H1 (cell line): ENCODE measurements at regions not wholly inside any gene's neighbourhood (a gene's known extent, or its start where the extent isn't known, plus 50 kb on each side); places are given as distances from the start of the nearest gene placed in this dataset.

ENCODE experiments used
- CTCF ChIA-PET: fragments of 300-600 bp; sonication (Branson Sonifier 250); formaldehyde crosslinking; loops from one replicate; lab custom pipeline; 2021; ENCODE audit not compliant: partially characterized antibody; lab: Charles Lee
- POLR2A ChIA-PET: fragments of 300-600 bp; sonication (Branson Sonifier 250); formaldehyde crosslinking; loops from one replicate; lab custom pipeline; 2021; ENCODE audit warnings: inconsistent platforms; ENCODE audit not compliant: partially characterized antibody; lab: Charles Lee
- DNase-seq, 2 experiments: peaks; one replicate each; pipeline versions ENCODE4 v3.0.0 to v3.0.0-alpha.2; 2010 to 2022; ENCODE audit warnings: low spot score in 2 of 2, low read depth in 1 of 2, mixed read lengths in 1 of 2
- FAIRE-seq: peaks from 2 replicates; lab custom pipeline; 2011; peaks lifted over from hg19 to GRCh38; lab: Jason Lieb, UNC
- H2AFZ ChIP-seq: 2 replicates; pipeline ENCODE4 v1.8.1; 2012; ENCODE audit warnings: low read length, inconsistent platforms
- H2AK5ac ChIP-seq: 2 replicates; pipeline ENCODE4 v1.6.1; 2013; ENCODE audit warnings: low read depth, low read length
- H2BK120ac ChIP-seq: replicated peaks from 2 replicates; pipeline ENCODE3; 2013; ENCODE audit warnings: low read depth, low read length, inconsistent platforms
- H2BK12ac ChIP-seq: 2 replicates; pipeline ENCODE4 v1.6.1; 2013; ENCODE audit warnings: low read depth, low read length
- H2BK15ac ChIP-seq: 2 replicates; pipeline ENCODE4 v1.6.1; 2013; ENCODE audit warnings: low read length
- H2BK20ac ChIP-seq: 2 replicates; pipeline ENCODE4 v1.6.1; 2013; ENCODE audit warnings: low read length
- H2BK5ac ChIP-seq: 2 replicates; pipeline ENCODE4 v1.6.1; 2013; ENCODE audit warnings: low read depth, low read length
- H3K14ac ChIP-seq: 2 replicates; pipeline ENCODE4 v1.6.1; 2013; ENCODE audit warnings: inconsistent platforms; ENCODE audit not compliant: insufficient read length
- H3K18ac ChIP-seq: 2 replicates; pipeline ENCODE4 v1.6.1; 2013; ENCODE audit warnings: low read length; ENCODE audit errors: extremely low read depth
- H3K23ac ChIP-seq: 2 replicates; pipeline ENCODE4 v1.6.1; 2013; ENCODE audit warnings: inconsistent platforms; ENCODE audit not compliant: insufficient read length
- H3K23me2 ChIP-seq: 2 replicates; pipeline ENCODE4 v1.6.1; 2013; ENCODE audit warnings: low read depth, low read length
- H3K27ac ChIP-seq: 2 replicates; pipeline ENCODE4 v1.6.1; 2011; ENCODE audit warnings: low read depth, low read length, inconsistent platforms
- H3K27me3 ChIP-seq, 4 experiments: replicated peaks in 1 of 4; 1 replicate in 1 of 4; 2 replicates in 3 of 4; pipeline versions ENCODE4 v1.6.1 to v1.8.1; 2011 to 2013; ENCODE audit warnings: low read length in 3 of 4, mild to moderate bottlenecking in 3 of 4, inconsistent platforms in 2 of 4, mixed read lengths in 2 of 4, moderate library complexity in 1 of 4; ENCODE audit not compliant: control insufficient read depth in 3 of 4, insufficient read depth in 3 of 4; ENCODE audit errors: extremely low read depth in 1 of 4
- H3K36me3 ChIP-seq, 4 experiments: 2 replicates each; pipeline versions ENCODE4 v1.6.1 to v1.8.1; 2011 to 2013; ENCODE audit warnings: mild to moderate bottlenecking in 4 of 4, low read length in 3 of 4, moderate library complexity in 2 of 4, control low read depth in 1 of 4, inconsistent platforms in 1 of 4; ENCODE audit not compliant: insufficient read depth in 4 of 4, control insufficient read depth in 2 of 4
- H3K4ac ChIP-seq: replicated peaks from 2 replicates; pipeline ENCODE3; 2013; ENCODE audit warnings: low read length, low read depth, mixed read lengths, inconsistent platforms; ENCODE audit not compliant: insufficient read length
- H3K4me1 ChIP-seq, 4 experiments: replicated peaks in 1 of 4; 1 replicate in 1 of 4; 2 replicates in 3 of 4; pipeline versions ENCODE4 v1.6.1 to v1.8.1; 2011 to 2013; ENCODE audit warnings: low read length in 3 of 4, inconsistent platforms in 2 of 4, mixed read lengths in 1 of 4; ENCODE audit not compliant: insufficient read depth in 4 of 4, control insufficient read depth in 3 of 4
- H3K4me2 ChIP-seq, 2 experiments: 2 replicates each; pipeline versions ENCODE4 v1.6.1 to v1.8.1; 2011 to 2013; ENCODE audit warnings: low read depth in 2 of 2, low read length in 2 of 2, control low read depth in 1 of 2, inconsistent platforms in 1 of 2, mild to moderate bottlenecking in 1 of 2; ENCODE audit not compliant: insufficient read depth in 1 of 2
- H3K4me3 ChIP-seq, 4 experiments: fragments of 200-600, 300-600 bp in 1 of 4; sonication (generic), shearing (Covaris generic), sonication (Bioruptor Twin) in 1 of 4; 2 replicates each; pipeline versions ENCODE4 v1.5.1 to v1.8.1; 2011 to 2016; ENCODE audit warnings: low read length in 4 of 4, low read depth in 3 of 4, control low read depth in 2 of 4, inconsistent platforms in 2 of 4, mild to moderate bottlenecking in 2 of 4, mixed read lengths in 1 of 4, moderate library complexity in 1 of 4; ENCODE audit not compliant: insufficient read depth in 2 of 4; ENCODE audit errors: extremely low read depth in 1 of 4
- H3K56ac ChIP-seq: replicated peaks from 2 replicates; pipeline ENCODE3; 2013; ENCODE audit warnings: low read depth, mild to moderate bottlenecking, mixed read lengths, low read length, inconsistent platforms; ENCODE audit not compliant: insufficient read length
- H3K79me1 ChIP-seq: 2 replicates; pipeline ENCODE4 v1.6.1; 2013; ENCODE audit warnings: low read depth, low read length, control low read depth
- H3K79me2 ChIP-seq, 2 experiments: 2 replicates each; pipeline versions ENCODE4 v1.6.1 to v1.8.1; 2012 to 2013; ENCODE audit warnings: low read length in 2 of 2, mild to moderate bottlenecking in 2 of 2, inconsistent platforms in 1 of 2; ENCODE audit not compliant: insufficient read depth in 2 of 2, control insufficient read depth in 1 of 2
- H3K9ac ChIP-seq, 4 experiments: replicated peaks in 1 of 4; 1 replicate in 1 of 4; 2 replicates in 3 of 4; pipeline versions ENCODE4 v1.6.1 to v1.8.1; 2011 to 2013; ENCODE audit warnings: low read depth in 3 of 4, low read length in 3 of 4, control low read depth in 2 of 4, mild to moderate bottlenecking in 2 of 4, moderate library complexity in 2 of 4, inconsistent platforms in 1 of 4; ENCODE audit errors: extremely low read depth in 1 of 4
- H3K9me3 ChIP-seq, 2 experiments: 2 replicates each; pipeline versions ENCODE4 v1.6.1 to v1.8.1; 2012 to 2013; ENCODE audit warnings: mild to moderate bottlenecking in 2 of 2, moderate library complexity in 2 of 2, control low read depth in 1 of 2, inconsistent platforms in 1 of 2, low read depth in 1 of 2, low read length in 1 of 2, mixed read lengths in 1 of 2; ENCODE audit not compliant: insufficient read depth in 2 of 2
- H4K20me1 ChIP-seq, 2 experiments: replicated peaks in 1 of 2; 2 replicates each; pipeline versions ENCODE3 to v1.8.1; 2011 to 2013; ENCODE audit warnings: inconsistent platforms in 2 of 2, low read length in 2 of 2, mild to moderate bottlenecking in 1 of 2; ENCODE audit not compliant: insufficient read depth in 2 of 2, control insufficient read depth in 1 of 2
- H4K5ac ChIP-seq: 2 replicates; pipeline ENCODE4 v1.6.1; 2013; ENCODE audit warnings: low read length, low read depth, mixed read lengths, inconsistent platforms; ENCODE audit not compliant: insufficient read length
- H4K8ac ChIP-seq: 2 replicates; pipeline ENCODE4 v1.8.0; 2013; ENCODE audit warnings: mild to moderate bottlenecking, moderate library complexity, low read length, inconsistent platforms; ENCODE audit not compliant: insufficient read depth; ENCODE audit errors: extremely low read depth
- H4K91ac ChIP-seq: replicated peaks from 2 replicates; pipeline ENCODE3; 2013; ENCODE audit warnings: low read length, mixed read lengths, inconsistent platforms; ENCODE audit not compliant: insufficient read length
- ATF2 ChIP-seq: IDR thresholded peaks from 2 replicates; pipeline ENCODE4 v1.6.1; 2012; ENCODE audit warnings: low read length, inconsistent platforms
- BACH1 ChIP-seq: IDR thresholded peaks from 2 replicates; pipeline ENCODE4 v1.6.1; 2012; ENCODE audit warnings: low read length, improper control_type of control experiment
- CBX5 ChIP-seq: fragments of 300-800, 300-1000 bp; sonication (generic); IDR thresholded peaks from 2 replicates; pipeline ENCODE4 v1.7.1; 2016; ENCODE audit warnings: antibody characterized with exemption, low read length, low read depth
- CBX8 ChIP-seq: fragments of 300-800, 300-1000 bp; sonication (generic); IDR thresholded peaks from 2 replicates; pipeline ENCODE4 v1.7.1; 2016; ENCODE audit warnings: low read depth, low read length, borderline replicate concordance
- CEBPB ChIP-seq: IDR thresholded peaks from 2 replicates; pipeline ENCODE4 v1.6.1; 2012; ENCODE audit warnings: low read depth, low read length
- CHD1 ChIP-seq: IDR thresholded peaks from 2 replicates; pipeline ENCODE4 v1.6.1; 2012; ENCODE audit warnings: low read depth, low read length, improper control_type of control experiment
- KDM1A ChIP-seq: fragments of 200-600, 300-600 bp; sonication (generic); IDR thresholded peaks from 2 replicates; pipeline ENCODE4 v1.7.1; 2016; ENCODE audit warnings: mild to moderate bottlenecking, low read length, borderline replicate concordance
- KDM4A ChIP-seq: IDR thresholded peaks from one replicate; pipeline ENCODE4 v1.7.1; 2012; ENCODE audit warnings: low read depth, mild to moderate bottlenecking, moderate library complexity, low read length, inconsistent platforms; ENCODE audit not compliant: severe bottlenecking
- MAX ChIP-seq: IDR thresholded peaks from 2 replicates; pipeline ENCODE4 v1.6.1; 2012; ENCODE audit warnings: inconsistent platforms
- POLR2A ChIP-seq, 2 experiments: IDR thresholded peaks; 1 replicate in 1 of 2; 2 replicates in 1 of 2; pipeline ENCODE4 v1.6.1; 2011; ENCODE audit warnings: low read depth in 2 of 2, low read length in 2 of 2, mild to moderate bottlenecking in 2 of 2; ENCODE audit errors: control extremely low read depth in 1 of 2
- RBBP5 ChIP-seq: IDR thresholded peaks from 2 replicates; pipeline ENCODE4 v1.7.1; 2012; ENCODE audit warnings: low read depth, mild to moderate bottlenecking, inconsistent platforms, low read length, moderate library complexity, borderline replicate concordance
- SIRT6 ChIP-seq: IDR thresholded peaks from one replicate; pipeline ENCODE4 v1.7.1; 2012; ENCODE audit warnings: low read length, inconsistent platforms
- SP4 ChIP-seq: IDR thresholded peaks from 2 replicates; pipeline ENCODE4 v1.6.1; 2012; ENCODE audit warnings: low read length, inconsistent platforms
- TAF7 ChIP-seq: optimal IDR thresholded peaks from 2 replicates; pipeline ENCODE3; 2011; ENCODE audit warnings: low read depth, mild to moderate bottlenecking, inconsistent platforms, low read length, moderate library complexity, borderline replicate concordance
- TBP ChIP-seq: IDR thresholded peaks from 2 replicates; pipeline ENCODE4 v1.6.1; 2011; ENCODE audit warnings: low read depth, low read length, improper control_type of control experiment
- WGBS, 2 experiments: shearing (Covaris generic) in 1 of 2; methylation state at CpG; one replicate each; pipeline versions ENCODE4 v1.1.6 to v1.1.7; 2013 to 2015; ENCODE audit warnings: low lambda C conversion rate in 2 of 2, mixed read lengths in 2 of 2, inconsistent platforms in 1 of 2, low coverage in 1 of 2, missing lambda C conversion rate in 1 of 2; ENCODE audit not compliant: insufficient replicate concordance in 2 of 2, insufficient coverage in 1 of 2, insufficient read length in 1 of 2; ENCODE audit errors: extremely low coverage in 1 of 2, missing lambda C conversion rate in 1 of 2; 5-methylcytosine and 5-hydroxymethylcytosine counted together

- H3K4me2 ChIP-seq: no peak overlapping the region
- no peak overlapping the region for H3K4me3 ChIP-seq
- no peak overlapping the region for H3K9ac ChIP-seq
- H2BK5ac ChIP-seq: no peak overlapping the region
- no peak overlapping the region for H2BK120ac ChIP-seq
- H3K79me2 ChIP-seq: no peaks in the 10 kb centered on the region
- POLR2A ChIA-PET: interaction anchor here (1.5 kb wide), 1 partner anchor 11 kb away, joined by 3 read pairs; no protein-coding TSS in a partner anchor
- no peak overlapping the region for H2BK20ac ChIP-seq
- no peak overlapping the region for H4K91ac ChIP-seq
- no peak overlapping the region for H3K14ac ChIP-seq
- no peak overlapping the region for H2BK15ac ChIP-seq
- H4K20me1 ChIP-seq: no peaks in the 10 kb centered on the region
- DNase-seq: no peak
- no peak overlapping the region for H3K56ac ChIP-seq
- H3K27ac ChIP-seq: no peak overlapping the region
- no peak overlapping the region for H3K18ac ChIP-seq
- CTCF ChIA-PET: interaction anchor here (1.2 kb wide), 1 partner anchor 314 kb away, joined by 3 read pairs; no protein-coding TSS in a partner anchor
- no peak overlapping the region for H4K5ac ChIP-seq
- H4K8ac ChIP-seq: no peak overlapping the region
- H3K4ac ChIP-seq: no peak overlapping the region
- H2AK5ac ChIP-seq: no peak overlapping the region
- no peaks in the 10 kb centered on the region for H3K4me1 ChIP-seq
- no peak for FAIRE-seq
- H3K79me1 ChIP-seq: no peaks in the 10 kb centered on the region
- 98% methylated on average over 4 of the region's 4 CpGs; no CpG with 5 or more reads in 1 of the 2 experiments for WGBS, 2 experiments
- no peaks in the 10 kb centered on the region for H3K36me3 ChIP-seq
- H2BK12ac ChIP-seq: no peak overlapping the region
- no peak overlapping the region for H2AFZ ChIP-seq
- no peaks in the 10 kb centered on the region for H3K27me3 ChIP-seq
- H3K9me3 ChIP-seq: no peaks in the 10 kb centered on the region
- H3K23me2 ChIP-seq: no peaks in the 10 kb centered on the region
- H3K23ac ChIP-seq: no peak overlapping the region
- TF ChIP-seq KDM1A (no peak), SP4 (no peak), SIRT6 (no peak), CBX5 (no peak), KDM4A (no peak), CHD1 (no peak), CEBPB (no peak), MAX (no peak), RBBP5 (no peak), TBP (no peak), CBX8 (no peak), BACH1 (no peak), TAF7 (no peak), ATF2 (no peak), POLR2A (IDR thresholded peaks at IDR 0.05; ENCODE audit: control extremely low read depth in 1 of 2, low read depth in 2 of 2, low read length in 2 of 2) (no peak)
Observed at GRCh38 chr2:8379549-8379948, 302.3 kb upstream of the ID2 start.
